Renal cortical epithelial cell (primary cell): ENCODE measurements at regions not wholly inside any gene's neighbourhood (a gene's known extent, or its start where the extent isn't known, plus 50 kb on each side); places are given as distances from the start of the nearest gene placed in this dataset.
A peak's percentile ranks its signal among the peaks of the same experiment; 100 is the strongest.
"Not testable (repeated sequence)": the region's sequence is repeated elsewhere in the genome, so short reads cannot be mapped to it uniquely, and the experiment has no call there.

Source experiments
- DNase-seq: peaks from one replicate; pipeline ENCODE4 v3.0.0-alpha.2; 2011; ENCODE audit warnings: low read depth

DNA sequence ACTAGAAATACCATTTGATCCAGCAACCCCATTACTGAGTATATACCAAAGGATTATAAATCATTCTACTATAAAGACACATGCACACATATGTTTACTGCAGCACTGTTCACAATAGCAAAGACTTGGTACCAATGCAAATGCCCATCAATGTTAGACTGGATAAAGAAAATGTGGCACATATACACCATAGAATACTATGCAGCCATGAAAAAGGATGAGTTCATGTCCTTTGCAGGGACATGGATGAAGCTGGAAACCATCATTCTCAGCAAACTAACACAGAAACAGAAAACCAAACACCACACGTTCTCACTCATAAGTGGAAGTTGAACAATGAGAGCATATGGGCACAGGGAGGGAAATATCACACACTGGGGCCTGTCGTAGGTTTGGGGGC, 106.0 kb downstream of the SPATA18 start:
- DNase-seq, result not testable (repeated sequence)

GRCh38 chr4:52157641-52158316, 106.7 kb downstream of the SPATA18 start:
- no peak for DNase-seq

DNA sequence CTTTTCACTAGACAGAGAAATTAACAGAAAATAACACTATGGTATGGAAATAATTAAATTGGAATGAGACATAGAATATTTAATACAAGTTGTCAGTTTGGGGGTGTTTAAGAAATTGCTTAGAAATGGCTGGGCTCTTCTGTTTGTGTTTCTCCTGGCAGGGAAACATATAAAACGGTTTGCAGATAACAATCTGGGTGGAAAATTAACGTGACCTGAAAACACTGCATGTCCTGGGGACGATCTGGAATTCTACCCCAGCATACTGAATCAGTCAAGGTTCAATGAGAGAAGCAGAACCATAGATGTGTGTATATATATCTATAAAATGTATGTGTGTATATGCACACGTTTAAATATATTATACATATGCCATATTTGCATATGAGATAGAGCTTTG, 109.8 kb downstream of the SPATA18 start:
- no peak for DNase-seq

DNA sequence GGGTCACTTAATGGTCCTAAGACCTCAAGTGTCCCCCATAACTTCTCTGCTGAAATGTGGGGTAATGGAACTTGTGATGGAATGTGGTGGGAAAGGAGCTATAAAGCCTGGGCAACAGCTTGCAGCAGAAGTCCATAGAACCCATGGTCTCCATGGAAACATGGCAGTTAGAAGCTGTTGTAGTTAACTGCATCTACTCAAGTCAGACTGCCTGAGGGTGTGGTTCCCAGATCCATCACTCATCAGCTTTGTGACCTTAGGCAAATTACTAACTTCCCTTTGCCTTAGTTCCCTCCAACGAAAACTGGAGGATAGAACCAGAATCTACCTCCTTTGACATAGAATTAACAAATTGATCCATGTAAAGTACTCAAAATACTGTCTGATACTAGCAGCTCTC, 113.0 kb downstream of the SPATA18 start:
- no peak for DNase-seq

- DNase-seq, result peak; percentile 4
Measured at GRCh38 chr4:52172166-52172565, 121.1 kb downstream of the SPATA18 start.

DNA sequence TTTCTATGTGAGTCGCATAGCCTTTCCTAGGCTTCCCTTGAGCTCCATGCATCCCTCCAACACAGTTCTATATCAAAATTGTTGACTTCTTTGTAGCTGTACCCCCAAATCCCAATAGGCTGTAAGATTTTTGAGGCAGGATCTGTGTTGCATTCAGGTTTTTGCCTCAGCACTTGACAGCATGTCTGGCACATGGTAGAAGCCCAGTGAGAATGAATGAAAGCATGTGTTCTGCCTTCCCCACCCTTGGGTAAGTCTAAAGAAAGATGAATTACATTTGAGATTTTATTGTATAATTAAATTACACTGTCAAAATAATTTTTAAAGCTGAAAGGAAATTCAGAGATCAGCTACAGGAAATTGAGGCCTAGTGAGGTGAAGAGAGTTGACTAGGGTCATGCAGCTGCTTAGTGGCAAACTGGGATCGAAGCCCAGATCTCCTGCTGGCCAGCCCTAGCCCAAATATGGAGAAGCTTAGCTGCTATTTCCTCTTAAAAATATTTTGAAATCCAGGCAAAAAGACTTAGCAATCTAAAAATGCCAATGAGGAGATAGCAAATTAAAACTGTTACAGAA, 122.5 kb downstream of the SPATA18 start:
- no peak for DNase-seq

DNA sequence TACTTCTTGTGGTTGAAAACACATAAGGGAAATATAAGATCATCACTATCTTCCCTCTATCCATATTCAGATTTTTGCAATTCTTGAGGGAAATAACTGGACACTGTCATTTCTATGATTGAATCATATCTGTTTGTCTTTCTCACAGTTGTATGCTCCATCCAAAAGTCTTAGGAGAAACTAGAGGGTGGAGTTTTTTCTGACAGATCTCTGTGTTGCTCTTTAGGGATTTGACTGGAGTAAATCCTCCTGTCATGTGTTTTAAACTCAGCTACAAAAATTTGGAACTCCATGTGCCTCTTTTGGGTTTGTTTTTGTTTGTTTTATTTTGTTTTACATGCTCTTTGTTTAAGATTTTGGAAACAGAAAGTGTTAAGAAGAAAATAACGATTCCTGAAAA, 136.5 kb downstream of the SPATA18 start:
- DNase-seq, result no peak

- no peak for DNase-seq
Measured at GRCh38 chr4:52192001-52192400, 140.9 kb downstream of the SPATA18 start.

DNA sequence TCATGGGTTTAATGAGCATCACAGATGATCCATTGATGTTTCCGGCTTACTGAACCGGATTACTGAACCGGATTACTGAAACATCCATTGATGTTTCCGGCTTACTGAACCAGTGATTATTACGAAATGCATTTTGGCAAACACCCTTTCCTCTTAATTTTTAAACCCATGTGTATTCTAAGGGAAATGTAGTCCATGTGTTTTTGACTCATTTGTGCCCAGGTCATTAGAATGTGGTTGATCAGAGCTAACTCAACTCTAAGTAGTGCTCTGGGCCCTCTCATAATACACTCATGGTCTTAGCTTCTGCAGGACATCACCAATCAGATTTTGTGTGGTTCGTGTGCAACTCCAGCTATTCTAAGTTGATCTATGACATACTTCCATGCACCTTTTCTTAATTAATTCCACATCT, 141.6 kb downstream of the SPATA18 start:
- DNase-seq, result peak; percentile 87

- no peak for DNase-seq
Measured at GRCh38 chr4:52195869-52196268, 144.8 kb downstream of the SPATA18 start.

- DNase-seq, result peak; percentile 20
Measured at GRCh38 chr4:52196606-52197130, 145.6 kb downstream of the SPATA18 start.

- no peak for DNase-seq
Measured at GRCh38 chr4:52197306-52197705, 146.2 kb downstream of the SPATA18 start.

DNA sequence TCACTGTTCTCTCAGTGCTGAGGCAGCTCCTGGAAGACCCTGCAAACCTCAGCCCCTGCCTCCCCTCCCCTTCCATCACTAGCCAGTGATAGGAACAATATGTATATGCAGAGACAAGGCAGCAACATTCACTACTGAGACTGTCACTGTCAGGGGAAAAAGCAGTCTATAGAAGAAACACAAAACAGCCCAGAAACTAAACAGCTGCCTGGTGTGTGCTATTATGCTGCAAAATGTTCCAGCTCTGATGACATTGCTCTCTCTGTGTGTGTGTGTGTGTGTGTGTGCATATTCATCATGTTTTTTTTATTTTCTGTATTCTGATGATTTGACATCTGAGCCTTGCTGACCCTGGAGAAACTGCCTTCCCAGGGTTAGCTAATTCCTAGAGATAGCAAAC, 147.2 kb downstream of the SPATA18 start:
- DNase-seq, result no peak

GRCh38 chr4:52199574-52200338, 148.7 kb downstream of the SPATA18 start:
- DNase-seq, result peak; percentile 21

DNA sequence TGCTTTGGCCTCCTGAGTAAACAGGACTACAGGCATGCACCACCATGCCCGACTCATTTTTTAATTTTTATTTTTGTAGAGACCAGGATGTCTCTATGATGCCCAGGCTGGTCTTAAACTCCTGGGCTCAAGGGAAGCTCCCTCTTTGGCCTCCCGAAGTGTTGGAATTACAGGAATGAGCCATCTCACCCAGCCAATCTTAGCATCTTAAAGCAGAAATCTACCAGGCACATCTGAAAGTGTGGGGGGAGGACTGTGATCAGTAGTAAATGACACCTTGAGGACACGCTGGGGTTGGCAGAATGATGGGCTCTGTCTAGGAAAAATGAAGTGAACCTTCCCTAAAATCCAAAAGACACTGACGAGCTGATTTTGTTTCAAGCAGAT, 149.2 kb downstream of the SPATA18 start:
- no peak for DNase-seq

DNA sequence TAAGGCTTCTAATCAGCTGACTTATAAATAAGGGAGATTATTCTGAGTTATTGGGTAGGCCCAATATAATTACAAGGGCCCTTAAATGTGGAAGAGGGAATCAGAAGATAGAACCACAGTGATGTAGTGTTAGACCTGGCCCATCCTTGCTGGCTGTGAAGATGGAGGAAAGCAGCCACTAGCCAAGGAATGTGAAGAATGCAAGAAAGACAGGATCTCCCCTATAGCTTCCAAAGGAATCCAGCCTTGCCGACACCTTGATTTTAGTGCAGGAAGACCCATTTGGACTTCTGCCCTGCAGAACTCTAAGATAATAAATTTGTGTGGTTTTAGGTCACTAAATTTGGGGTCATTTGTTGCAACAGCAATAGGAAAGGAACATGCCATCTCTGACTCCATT, 150.6 kb downstream of the SPATA18 start:
- DNase-seq, result no peak

- DNase-seq, result no peak
Measured at GRCh38 chr4:52202251-52202779, 151.2 kb downstream of the SPATA18 start.

GRCh38 chr4:52202931-52203330, 151.8 kb downstream of the SPATA18 start:
- DNase-seq, result no peak

DNA sequence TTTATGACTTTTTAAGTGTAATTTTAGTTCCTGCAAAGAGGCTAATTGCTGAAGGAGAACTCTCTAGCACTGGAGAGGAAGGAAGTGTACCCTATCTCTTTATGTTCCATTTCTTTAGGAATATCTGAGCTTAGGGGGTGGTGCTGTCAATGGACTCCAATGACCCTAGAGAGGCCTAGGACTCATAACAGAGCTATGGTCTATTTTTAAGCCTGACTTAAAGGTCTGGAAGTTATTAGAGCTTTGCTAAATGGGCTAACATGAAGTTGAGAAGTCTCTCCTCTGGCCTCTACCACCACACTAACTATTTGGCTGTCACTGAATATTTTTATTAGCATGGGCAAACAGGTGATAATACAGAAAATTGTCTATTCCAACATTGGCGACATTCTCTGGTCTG, 152.2 kb downstream of the SPATA18 start:
- DNase-seq, result no peak

DNA sequence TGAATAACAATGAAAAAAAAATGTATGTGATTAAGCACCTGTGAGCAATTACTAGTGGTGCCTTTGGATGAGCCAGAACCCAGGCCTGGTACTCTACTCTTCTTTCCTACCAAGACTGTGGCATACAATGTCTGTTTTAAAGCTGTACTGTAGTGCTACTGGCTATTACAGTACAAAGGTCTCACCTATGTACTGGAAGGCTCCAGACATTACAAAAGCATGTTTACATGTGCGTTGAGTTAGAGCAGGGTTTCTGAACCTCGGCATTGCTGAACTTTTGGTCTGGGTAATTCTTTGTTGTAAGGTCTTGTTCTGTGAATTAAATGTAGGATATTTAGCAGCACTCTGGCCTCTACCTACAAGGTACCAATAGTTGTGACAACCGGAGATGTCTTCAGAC, 153.8 kb downstream of the SPATA18 start:
- DNase-seq, result no peak

- DNase-seq, result not testable (repeated sequence)
Measured at GRCh38 chr4:52207146-52207545, 156.0 kb downstream of the SPATA18 start.

DNA sequence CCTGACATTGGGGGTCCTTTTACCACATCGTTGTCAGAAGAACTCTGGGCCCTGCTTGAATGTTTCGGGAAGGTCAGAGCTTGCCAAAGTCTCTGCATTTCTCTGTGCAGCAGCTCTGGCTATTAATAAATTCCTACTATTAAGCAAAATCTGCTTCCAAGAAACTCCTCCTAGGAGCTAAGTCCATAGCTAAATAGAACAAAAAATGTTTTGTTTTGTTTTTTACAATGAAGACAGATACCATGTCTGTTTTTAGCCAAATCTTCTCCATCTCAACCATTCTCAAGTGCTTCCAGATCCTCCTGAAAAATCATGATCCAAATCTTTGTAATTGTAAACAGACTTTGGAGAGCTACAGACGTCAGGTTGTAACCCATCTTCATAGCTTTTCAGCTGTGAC, 161.6 kb downstream of the SPATA18 start:
- DNase-seq, result no peak

- no peak for DNase-seq
Measured at GRCh38 chr4:52231526-52231925, 180.4 kb downstream of the SPATA18 start.
